ENCODE measurements at regions not wholly inside any gene's neighbourhood (a gene's known extent, or its start where the extent isn't known, plus 50 kb on each side); places are given as distances from the start of the nearest gene placed in this dataset.

- TF ChIP-seq TCF4 (CRISPR knock-in tag; IDR thresholded peaks at IDR 0.05; ENCODE audit: borderline replicate concordance) (no peak), CSRNP3 (CRISPR knock-in tag; IDR thresholded peaks at IDR 0.05) (no peak), OSR1 (CRISPR knock-in tag; IDR thresholded peaks at IDR 0.05) (no peak), RARB (CRISPR knock-in tag; IDR thresholded peaks at IDR 0.05) (no peak), ZNF565 (CRISPR knock-in tag; conservative IDR thresholded peaks at IDR 0.05; ENCODE audit: low read depth) (no peak), ISL1 (CRISPR knock-in tag; IDR thresholded peaks at IDR 0.05) (no peak)
- TF ChIP-seq, protein P1, sequence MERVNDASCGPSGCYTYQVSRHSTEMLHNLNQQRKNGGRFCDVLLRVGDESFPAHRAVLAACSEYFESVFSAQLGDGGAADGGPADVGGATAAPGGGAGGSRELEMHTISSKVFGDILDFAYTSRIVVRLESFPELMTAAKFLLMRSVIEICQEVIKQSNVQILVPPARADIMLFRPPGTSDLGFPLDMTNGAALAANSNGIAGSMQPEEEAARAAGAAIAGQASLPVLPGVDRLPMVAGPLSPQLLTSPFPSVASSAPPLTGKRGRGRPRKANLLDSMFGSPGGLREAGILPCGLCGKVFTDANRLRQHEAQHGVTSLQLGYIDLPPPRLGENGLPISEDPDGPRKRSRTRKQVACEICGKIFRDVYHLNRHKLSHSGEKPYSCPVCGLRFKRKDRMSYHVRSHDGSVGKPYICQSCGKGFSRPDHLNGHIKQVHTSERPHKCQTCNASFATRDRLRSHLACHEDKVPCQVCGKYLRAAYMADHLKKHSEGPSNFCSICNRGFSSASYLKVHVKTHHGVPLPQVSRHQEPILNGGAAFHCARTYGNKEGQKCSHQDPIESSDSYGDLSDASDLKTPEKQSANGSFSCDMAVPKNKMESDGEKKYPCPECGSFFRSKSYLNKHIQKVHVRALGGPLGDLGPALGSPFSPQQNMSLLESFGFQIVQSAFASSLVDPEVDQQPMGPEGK (CRISPR knock-in tag; IDR thresholded peaks at IDR 0.05; ENCODE audit: borderline replicate concordance) = no peak
- TF ChIP-seq, protein P2, sequence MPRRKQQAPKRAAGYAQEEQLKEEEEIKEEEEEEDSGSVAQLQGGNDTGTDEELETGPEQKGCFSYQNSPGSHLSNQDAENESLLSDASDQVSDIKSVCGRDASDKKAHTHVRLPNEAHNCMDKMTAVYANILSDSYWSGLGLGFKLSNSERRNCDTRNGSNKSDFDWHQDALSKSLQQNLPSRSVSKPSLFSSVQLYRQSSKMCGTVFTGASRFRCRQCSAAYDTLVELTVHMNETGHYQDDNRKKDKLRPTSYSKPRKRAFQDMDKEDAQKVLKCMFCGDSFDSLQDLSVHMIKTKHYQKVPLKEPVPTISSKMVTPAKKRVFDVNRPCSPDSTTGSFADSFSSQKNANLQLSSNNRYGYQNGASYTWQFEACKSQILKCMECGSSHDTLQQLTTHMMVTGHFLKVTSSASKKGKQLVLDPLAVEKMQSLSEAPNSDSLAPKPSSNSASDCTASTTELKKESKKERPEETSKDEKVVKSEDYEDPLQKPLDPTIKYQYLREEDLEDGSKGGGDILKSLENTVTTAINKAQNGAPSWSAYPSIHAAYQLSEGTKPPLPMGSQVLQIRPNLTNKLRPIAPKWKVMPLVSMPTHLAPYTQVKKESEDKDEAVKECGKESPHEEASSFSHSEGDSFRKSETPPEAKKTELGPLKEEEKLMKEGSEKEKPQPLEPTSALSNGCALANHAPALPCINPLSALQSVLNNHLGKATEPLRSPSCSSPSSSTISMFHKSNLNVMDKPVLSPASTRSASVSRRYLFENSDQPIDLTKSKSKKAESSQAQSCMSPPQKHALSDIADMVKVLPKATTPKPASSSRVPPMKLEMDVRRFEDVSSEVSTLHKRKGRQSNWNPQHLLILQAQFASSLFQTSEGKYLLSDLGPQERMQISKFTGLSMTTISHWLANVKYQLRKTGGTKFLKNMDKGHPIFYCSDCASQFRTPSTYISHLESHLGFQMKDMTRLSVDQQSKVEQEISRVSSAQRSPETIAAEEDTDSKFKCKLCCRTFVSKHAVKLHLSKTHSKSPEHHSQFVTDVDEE (CRISPR knock-in tag; IDR thresholded peaks at IDR 0.05) = no peak
- TF ChIP-seq, protein P3, sequence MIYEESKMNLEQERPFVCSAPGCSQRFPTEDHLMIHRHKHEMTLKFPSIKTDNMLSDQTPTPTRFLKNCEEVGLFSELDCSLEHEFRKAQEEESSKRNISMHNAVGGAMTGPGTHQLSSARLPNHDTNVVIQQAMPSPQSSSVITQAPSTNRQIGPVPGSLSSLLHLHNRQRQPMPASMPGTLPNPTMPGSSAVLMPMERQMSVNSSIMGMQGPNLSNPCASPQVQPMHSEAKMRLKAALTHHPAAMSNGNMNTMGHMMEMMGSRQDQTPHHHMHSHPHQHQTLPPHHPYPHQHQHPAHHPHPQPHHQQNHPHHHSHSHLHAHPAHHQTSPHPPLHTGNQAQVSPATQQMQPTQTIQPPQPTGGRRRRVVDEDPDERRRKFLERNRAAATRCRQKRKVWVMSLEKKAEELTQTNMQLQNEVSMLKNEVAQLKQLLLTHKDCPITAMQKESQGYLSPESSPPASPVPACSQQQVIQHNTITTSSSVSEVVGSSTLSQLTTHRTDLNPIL (CRISPR knock-in tag; IDR thresholded peaks at IDR 0.05; ENCODE audit: low read depth) = no peak
Measured at GRCh38 chr14:38762426-38762825, 340.6 kb downstream of the SEC23A start.

All from SK-N-SH treated with all-trans-retinoic acid at 6 μM for 48 hours (cell line).